Osteoblast (primary cell): ENCODE measurements at regions not wholly inside any gene's neighbourhood (a gene's known extent, or its start where the extent isn't known, plus 50 kb on each side); places are given as distances from the start of the nearest gene placed in this dataset.

Experiments used
- DNase-seq: peaks from one replicate; pipeline ENCODE4 v3.0.0; 2011; ENCODE audit warnings: low spot score, mixed read lengths; ENCODE audit not compliant: insufficient read length; ENCODE audit errors: missing footprints
- H2AFZ ChIP-seq: 2 replicates; pipeline ENCODE4 v1.6.0; 2011; ENCODE audit warnings: mild to moderate bottlenecking, low read length
- H3K27ac ChIP-seq: 2 replicates; pipeline ENCODE4 v1.5.1; 2011; ENCODE audit warnings: mild to moderate bottlenecking, low read depth, low read length, moderate library complexity
- H3K27me3 ChIP-seq: 2 replicates; pipeline ENCODE4 v1.6.0; 2012; ENCODE audit warnings: mild to moderate bottlenecking, control low read depth, inconsistent platforms, low read length, moderate library complexity; ENCODE audit not compliant: insufficient read depth
- H3K36me3 ChIP-seq: 2 replicates; pipeline ENCODE4 v1.5.1; 2011; ENCODE audit warnings: mild to moderate bottlenecking, low read length, control low read depth, moderate library complexity; ENCODE audit not compliant: insufficient read depth
- H3K4me1 ChIP-seq: 2 replicates; pipeline ENCODE4 v1.5.1; 2011; ENCODE audit warnings: mild to moderate bottlenecking, low read length, control low read depth, moderate library complexity; ENCODE audit not compliant: insufficient read depth
- H3K4me2 ChIP-seq: 2 replicates; pipeline ENCODE4 v1.6.0; 2011; ENCODE audit warnings: mild to moderate bottlenecking, low read length; ENCODE audit not compliant: insufficient read depth
- H3K4me3 ChIP-seq: fragments of 200-600 bp; sonication (generic); 3 replicates; pipeline ENCODE4 v1.5.1; 2012; ENCODE audit warnings: mild to moderate bottlenecking, low read length, inconsistent platforms; ENCODE audit not compliant: insufficient read depth
- H3K79me2 ChIP-seq: 2 replicates; pipeline ENCODE4 v1.6.0; 2012; ENCODE audit warnings: mild to moderate bottlenecking, low read length, control low read depth, inconsistent platforms; ENCODE audit not compliant: insufficient read depth
- H3K9me3 ChIP-seq: 2 replicates; pipeline ENCODE4 v1.5.1; 2011; ENCODE audit warnings: low read depth, low read length, control low read depth
- H4K20me1 ChIP-seq: 2 replicates; pipeline ENCODE4 v1.6.0; 2012; ENCODE audit warnings: mild to moderate bottlenecking, low read length, control low read depth; ENCODE audit not compliant: insufficient read depth
- TF ChIP-seq, protein P1 (sequence below): IDR thresholded peaks from 2 replicates; pipeline ENCODE4 v1.5.1; 2011; ENCODE audit warnings: mild to moderate bottlenecking, low read depth, low read length, moderate library complexity; ENCODE audit errors: extremely low read depth

DNA sequence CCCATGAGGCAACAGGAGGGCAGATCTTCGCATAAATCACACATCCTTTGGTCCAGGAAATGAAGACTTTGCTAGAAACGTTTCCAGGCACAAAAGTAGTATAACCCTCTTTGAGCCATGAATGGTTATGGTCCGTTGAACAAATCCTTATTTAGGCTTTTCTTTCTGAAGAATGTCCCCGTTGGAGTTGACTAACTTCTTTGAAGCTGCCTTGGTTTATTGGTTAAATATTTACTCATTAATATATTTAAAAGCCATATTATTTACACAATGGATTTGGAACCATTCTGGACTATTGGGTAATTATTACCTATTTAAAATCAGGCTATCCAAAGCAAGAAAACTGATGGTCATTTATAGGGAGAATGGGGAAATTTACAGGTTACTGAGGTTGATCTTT is 347.6 kb upstream of the SLC30A5 start:
- no peaks in the 10 kb centered on the region for H3K9me3 ChIP-seq

DNA sequence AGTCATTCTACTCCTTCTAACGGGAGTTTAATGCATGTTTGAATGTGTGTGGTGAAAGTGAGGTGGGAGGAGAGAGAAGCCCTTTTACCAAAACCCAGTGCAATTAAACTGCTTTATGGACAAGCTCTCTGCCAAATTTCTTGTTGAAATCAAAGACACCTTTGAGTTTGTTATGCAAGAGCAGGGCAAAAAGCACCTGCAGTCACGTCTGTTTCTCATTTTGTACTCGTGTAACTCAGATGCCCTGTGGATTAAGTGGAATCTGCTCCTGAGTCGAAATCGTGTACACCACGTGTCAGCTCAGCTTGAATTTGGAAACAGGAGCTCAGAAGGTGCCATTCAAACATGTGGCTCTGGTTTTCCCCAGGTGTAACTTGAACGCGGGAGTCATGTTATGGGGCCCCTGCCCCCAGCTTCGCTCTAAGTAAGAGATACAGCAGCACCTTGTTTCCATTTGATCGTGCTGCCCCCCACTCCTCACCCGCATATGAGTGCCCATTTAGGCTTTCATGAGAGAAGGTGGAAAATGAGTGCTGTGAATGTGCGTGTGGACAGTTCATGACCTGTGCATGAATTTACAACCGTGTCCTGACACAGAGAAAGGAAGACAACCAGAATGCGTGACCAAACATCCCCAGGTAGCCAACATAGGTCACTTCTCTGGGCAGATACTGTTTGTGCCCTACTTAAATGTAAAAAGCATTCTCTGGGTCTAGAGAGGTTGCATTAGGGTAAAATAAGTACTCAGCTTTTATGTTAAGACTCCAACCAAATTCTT is 347.0 kb upstream of the SLC30A5 start:
- Histone ChIP-seq H3K27me3 (peaks cover 7% of the 10 kb centered on the region), H3K9me3 (no peaks in the 10 kb centered on the region), H3K4me1 (no peaks in the 10 kb centered on the region), H3K79me2 (no peaks in the 10 kb centered on the region), H2AFZ (no peak overlapping the region), H4K20me1 (no peaks in the 10 kb centered on the region), H3K36me3 (no peaks in the 10 kb centered on the region), H3K4me2 (no peak overlapping the region), H3K27ac (no peak overlapping the region), H3K4me3 (no peak overlapping the region)
- TF ChIP-seq, protein P1, sequence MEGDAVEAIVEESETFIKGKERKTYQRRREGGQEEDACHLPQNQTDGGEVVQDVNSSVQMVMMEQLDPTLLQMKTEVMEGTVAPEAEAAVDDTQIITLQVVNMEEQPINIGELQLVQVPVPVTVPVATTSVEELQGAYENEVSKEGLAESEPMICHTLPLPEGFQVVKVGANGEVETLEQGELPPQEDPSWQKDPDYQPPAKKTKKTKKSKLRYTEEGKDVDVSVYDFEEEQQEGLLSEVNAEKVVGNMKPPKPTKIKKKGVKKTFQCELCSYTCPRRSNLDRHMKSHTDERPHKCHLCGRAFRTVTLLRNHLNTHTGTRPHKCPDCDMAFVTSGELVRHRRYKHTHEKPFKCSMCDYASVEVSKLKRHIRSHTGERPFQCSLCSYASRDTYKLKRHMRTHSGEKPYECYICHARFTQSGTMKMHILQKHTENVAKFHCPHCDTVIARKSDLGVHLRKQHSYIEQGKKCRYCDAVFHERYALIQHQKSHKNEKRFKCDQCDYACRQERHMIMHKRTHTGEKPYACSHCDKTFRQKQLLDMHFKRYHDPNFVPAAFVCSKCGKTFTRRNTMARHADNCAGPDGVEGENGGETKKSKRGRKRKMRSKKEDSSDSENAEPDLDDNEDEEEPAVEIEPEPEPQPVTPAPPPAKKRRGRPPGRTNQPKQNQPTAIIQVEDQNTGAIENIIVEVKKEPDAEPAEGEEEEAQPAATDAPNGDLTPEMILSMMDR = no peak
- DNase-seq = no peak

More for the DNA sequence above, 347.6 kb upstream of the SLC30A5 start:
- peaks cover 7% of the 10 kb centered on the region for H3K27me3 ChIP-seq
- no peak for DNase-seq
- H3K4me1 ChIP-seq = no peaks in the 10 kb centered on the region
- TF ChIP-seq, protein P1 = no peak
- no peaks in the 10 kb centered on the region for H3K36me3 ChIP-seq
- H3K27ac ChIP-seq = no peak overlapping the region
- H3K4me3 ChIP-seq = no peak overlapping the region
- no peak overlapping the region for H2AFZ ChIP-seq
- no peak overlapping the region for H3K4me2 ChIP-seq
- no peaks in the 10 kb centered on the region for H4K20me1 ChIP-seq
- H3K79me2 ChIP-seq = no peaks in the 10 kb centered on the region

DNA sequence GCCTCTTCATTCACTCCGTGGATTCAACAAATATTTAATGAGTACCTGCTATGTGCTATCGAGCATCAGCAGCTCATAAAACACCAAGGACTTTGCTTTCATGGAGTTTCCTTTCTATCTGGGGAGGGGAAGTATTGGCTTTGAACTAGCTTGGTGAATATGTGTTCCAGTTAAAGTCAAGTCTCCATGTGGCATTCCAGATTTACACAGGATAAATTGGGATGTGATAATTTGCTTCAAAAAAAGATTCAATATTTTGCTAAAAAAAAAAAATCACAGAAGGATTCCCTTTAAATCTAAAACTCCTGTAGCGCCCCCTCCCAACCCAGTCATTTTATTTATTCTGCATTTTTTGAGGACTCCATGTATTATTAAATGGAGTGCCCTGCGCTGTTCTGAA is 346.3 kb upstream of the SLC30A5 start:
- Histone ChIP-seq H2AFZ (no peak overlapping the region), H3K27ac (no peak overlapping the region), H3K4me2 (no peak overlapping the region), H4K20me1 (no peaks in the 10 kb centered on the region), H3K27me3 (peaks cover 7% of the 10 kb centered on the region), H3K9me3 (no peaks in the 10 kb centered on the region), H3K4me3 (no peak overlapping the region), H3K4me1 (no peaks in the 10 kb centered on the region), H3K36me3 (no peaks in the 10 kb centered on the region), H3K79me2 (no peaks in the 10 kb centered on the region)
- TF ChIP-seq, protein P1 = no peak
- no peak for DNase-seq

DNA sequence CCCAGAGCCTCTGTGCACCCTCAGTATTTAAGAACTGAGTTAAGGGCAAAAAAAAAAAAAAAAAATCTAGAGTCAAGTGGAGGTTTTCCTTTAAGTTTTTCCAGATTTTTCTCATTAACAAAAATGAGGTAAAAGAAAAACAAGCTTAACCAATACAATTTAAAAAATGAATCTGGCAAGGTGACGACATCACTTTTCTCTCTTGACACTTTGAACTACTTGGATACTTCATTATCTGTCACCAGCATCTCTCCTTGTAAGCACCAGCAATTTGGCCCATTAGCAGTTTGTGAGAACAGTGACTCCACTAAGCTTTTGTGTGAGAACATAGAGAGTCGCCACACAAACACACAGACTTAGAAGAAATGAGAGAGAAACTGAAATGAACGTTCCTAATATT is 345.7 kb upstream of the SLC30A5 start:
- Histone ChIP-seq H2AFZ (no peak overlapping the region), H3K9me3 (no peaks in the 10 kb centered on the region), H3K4me1 (no peaks in the 10 kb centered on the region), H3K27me3 (peaks cover 7% of the 10 kb centered on the region), H3K27ac (no peak overlapping the region), H3K36me3 (no peaks in the 10 kb centered on the region), H3K79me2 (no peaks in the 10 kb centered on the region), H3K4me2 (no peak overlapping the region), H4K20me1 (no peaks in the 10 kb centered on the region), H3K4me3 (no peak overlapping the region)
- TF ChIP-seq, protein P1 = no peak
- no peak for DNase-seq
